Lower leg skin (tissue), 3 donors: ENCODE measurements at regions not wholly inside any gene's neighbourhood (a gene's known extent, or its start where the extent isn't known, plus 50 kb on each side); places are given as distances from the start of the nearest gene placed in this dataset.

Experiments used
- POLR2A ChIP-seq, 2 donors: fragments of 450-650 bp; IDR thresholded peaks; one replicate each; pipeline ENCODE4 v1.6.1; 2016 to 2017; ENCODE audit warnings: antibody characterized with exemption in 2 of 2, mild to moderate bottlenecking in 1 of 2, moderate library complexity in 1 of 2
- TF ChIP-seq, protein P1 (sequence below), 3 donors: fragments of 450-650 bp; IDR thresholded peaks; one replicate each; pipeline ENCODE4 v1.5.1; 2016; ENCODE audit warnings: antibody characterized with exemption in 3 of 3, mild to moderate bottlenecking in 3 of 3, moderate library complexity in 2 of 3

DNA sequence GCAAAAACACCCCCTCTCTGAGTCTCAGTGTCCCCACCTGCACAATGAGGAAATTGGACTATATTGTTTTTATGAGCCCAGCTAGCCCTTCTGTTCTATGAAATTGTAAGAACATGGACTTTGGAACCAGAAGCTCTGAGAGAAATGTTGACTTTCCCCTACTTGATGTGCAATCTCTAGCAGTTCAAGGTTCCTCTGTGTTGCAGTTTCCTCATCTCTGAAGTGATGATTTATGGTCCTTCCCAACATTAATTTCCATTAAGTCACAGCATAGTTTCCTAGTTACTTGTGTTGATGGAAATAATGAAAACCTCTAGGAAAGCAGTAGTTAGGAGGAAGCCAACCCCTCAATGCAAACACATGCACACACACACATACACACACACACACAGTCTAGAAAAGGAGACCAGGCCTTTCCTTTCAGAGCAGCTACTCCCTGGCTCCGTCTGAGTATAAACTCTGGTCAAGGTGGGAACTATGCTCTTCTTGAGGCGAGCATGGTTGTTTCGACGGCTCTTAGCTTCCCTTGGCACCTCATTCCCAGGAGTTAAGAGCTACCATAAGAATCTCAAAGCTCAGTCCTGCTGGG is 518.4 kb downstream of the SOX6 start:
- TF ChIP-seq, protein P1, sequence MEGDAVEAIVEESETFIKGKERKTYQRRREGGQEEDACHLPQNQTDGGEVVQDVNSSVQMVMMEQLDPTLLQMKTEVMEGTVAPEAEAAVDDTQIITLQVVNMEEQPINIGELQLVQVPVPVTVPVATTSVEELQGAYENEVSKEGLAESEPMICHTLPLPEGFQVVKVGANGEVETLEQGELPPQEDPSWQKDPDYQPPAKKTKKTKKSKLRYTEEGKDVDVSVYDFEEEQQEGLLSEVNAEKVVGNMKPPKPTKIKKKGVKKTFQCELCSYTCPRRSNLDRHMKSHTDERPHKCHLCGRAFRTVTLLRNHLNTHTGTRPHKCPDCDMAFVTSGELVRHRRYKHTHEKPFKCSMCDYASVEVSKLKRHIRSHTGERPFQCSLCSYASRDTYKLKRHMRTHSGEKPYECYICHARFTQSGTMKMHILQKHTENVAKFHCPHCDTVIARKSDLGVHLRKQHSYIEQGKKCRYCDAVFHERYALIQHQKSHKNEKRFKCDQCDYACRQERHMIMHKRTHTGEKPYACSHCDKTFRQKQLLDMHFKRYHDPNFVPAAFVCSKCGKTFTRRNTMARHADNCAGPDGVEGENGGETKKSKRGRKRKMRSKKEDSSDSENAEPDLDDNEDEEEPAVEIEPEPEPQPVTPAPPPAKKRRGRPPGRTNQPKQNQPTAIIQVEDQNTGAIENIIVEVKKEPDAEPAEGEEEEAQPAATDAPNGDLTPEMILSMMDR (IDR thresholded peaks at IDR 0.05), result no peak
- no peak for TF ChIP-seq POLR2A (IDR thresholded peaks at IDR 0.05)
